Coronary artery (tissue), 2 donors: ENCODE measurements at regions not wholly inside any gene's neighbourhood (a gene's known extent, or its start where the extent isn't known, plus 50 kb on each side); places are given as distances from the start of the nearest gene placed in this dataset.

Experiments
- DNase-seq: peaks from one replicate; pipeline ENCODE4 v3.0.0-alpha.2; 2017; ENCODE audit warnings: low spot score
- H3K27ac ChIP-seq, 2 donors: fragments of 200-600 bp; sonication (generic); one replicate each; pipeline ENCODE4 v1.5.1; 2016 to 2019
- H3K4me3 ChIP-seq: fragments of 200-600 bp; sonication (generic); 2 replicates; pipeline ENCODE4 v1.5.1; 2016; ENCODE audit warnings: mild to moderate bottlenecking, moderate library complexity
- CTCF ChIP-seq: fragments of 200-600 bp; sonication (generic); IDR thresholded peaks from one replicate; pipeline ENCODE4 v1.5.1; 2019; ENCODE audit warnings: antibody characterized with exemption

GRCh38 chr11:134712228-134713145 lies 300.4 kb upstream of the B3GAT1 start:
- TF ChIP-seq CTCF = no peak
- no peak overlapping the region for H3K4me3 ChIP-seq
- no peak overlapping the region for H3K27ac ChIP-seq
- DNase-seq = peak; percentile 28

- TF ChIP-seq CTCF = no peak
- H3K27ac ChIP-seq = no peak overlapping the region
- no peak overlapping the region for H3K4me3 ChIP-seq
- no peak for DNase-seq
These were observed 299.5 kb upstream of the B3GAT1 start for GRCh38 chr11:134711588-134711987.

GRCh38 chr11:134710861-134711407 lies 298.9 kb upstream of the B3GAT1 start:
- Histone ChIP-seq H3K27ac (no peak overlapping the region), H3K4me3 (no peak overlapping the region)
- no peak for TF ChIP-seq CTCF
- DNase-seq = no peak

GRCh38 chr11:134705858-134706257 lies 293.8 kb upstream of the B3GAT1 start:
- H3K4me3 ChIP-seq = no peak overlapping the region
- no peak for DNase-seq
- TF ChIP-seq CTCF = no peak
- no peak overlapping the region for H3K27ac ChIP-seq

- Histone ChIP-seq H3K4me3 (no peak overlapping the region), H3K27ac (no peak overlapping the region)
- DNase-seq = no peak
- no peak for TF ChIP-seq CTCF
These were observed 290.8 kb upstream of the B3GAT1 start for GRCh38 chr11:134702827-134703226.

GRCh38 chr11:134701564-134702165 lies 289.6 kb upstream of the B3GAT1 start:
- DNase-seq = no peak
- Histone ChIP-seq H3K27ac (no peak overlapping the region), H3K4me3 (no peak overlapping the region)
- TF ChIP-seq CTCF = no peak
